ENCODE measurements at regions not wholly inside any gene's neighbourhood (a gene's known extent, or its start where the extent isn't known, plus 50 kb on each side); places are given as distances from the start of the nearest gene placed in this dataset.

DNA sequence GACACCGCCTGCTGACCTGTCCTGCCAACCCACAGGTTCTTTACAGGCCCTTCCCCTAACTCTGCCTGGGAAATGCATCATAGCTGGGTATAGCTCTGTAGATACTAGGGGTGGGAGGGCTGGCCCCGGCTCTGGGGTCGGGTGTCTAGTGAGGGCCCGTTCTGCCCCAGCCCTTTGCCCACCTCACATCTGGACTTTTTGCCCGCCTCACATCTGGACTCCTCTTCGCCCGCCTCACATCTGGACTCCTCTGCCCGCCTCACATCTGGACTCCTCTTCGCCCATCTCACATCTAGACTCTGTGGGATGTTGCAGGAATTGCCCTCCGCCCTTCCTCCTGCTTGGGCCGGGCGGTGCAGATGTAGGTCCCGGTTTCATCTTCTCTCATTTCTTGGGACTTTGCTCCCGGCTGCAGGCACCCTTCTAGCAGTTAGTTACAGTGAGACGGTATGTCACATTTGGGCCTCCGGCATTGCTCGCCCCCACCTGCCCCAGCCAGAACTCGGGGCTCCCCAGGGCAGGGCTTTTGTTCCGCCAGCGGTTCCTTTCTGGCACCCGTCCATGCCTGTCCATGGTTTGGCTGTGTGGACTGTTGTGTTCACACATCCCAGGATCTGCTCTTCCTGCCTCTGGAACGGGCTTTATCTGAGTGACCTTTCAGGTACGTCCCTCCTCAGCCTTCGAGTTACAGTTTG is 1153.7 kb downstream of the BRD1 start:
- Histone ChIP-seq H3K4me1 (ENCODE audit: control insufficient read depth in 1 of 2, low read depth in 2 of 2) (no peaks in the 10 kb centered on the region), H3K36me3 (no peaks in the 10 kb centered on the region), H3K27me3 (replicated peaks; ENCODE audit: insufficient read depth) (no peaks in the 10 kb centered on the region), H3K4me3 (no peak overlapping the region), H3K9me3 (peaks cover 8% of the 10 kb centered on the region), H3K27ac (no peak overlapping the region)
- ATAC-seq (ENCODE audit: insufficient number of reproducible peaks, low FRiP score, low read depth) (no peak), DNase-seq (ENCODE audit: low spot score) (no peak)
- TF ChIP-seq CTCF (IDR thresholded peaks at IDR 0.05): no peak

DNA sequence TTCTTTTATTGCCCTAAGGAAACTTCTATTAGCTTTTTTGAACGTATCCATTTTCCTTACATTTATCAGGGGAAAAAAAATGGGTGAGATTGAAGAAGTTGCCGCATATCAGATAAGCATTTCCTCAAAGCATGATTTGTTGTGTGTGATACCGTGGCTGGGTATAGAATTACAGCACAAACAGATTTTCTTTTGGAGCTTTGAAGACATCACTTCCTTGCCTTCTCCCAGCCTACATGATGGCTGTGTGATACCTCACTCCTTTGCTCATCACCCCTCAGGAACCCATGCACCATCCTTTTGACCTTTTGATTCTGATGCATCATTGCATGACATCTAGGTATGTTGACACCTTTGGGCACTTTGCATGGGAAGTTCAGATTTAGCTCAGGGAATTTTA is 1155.3 kb downstream of the BRD1 start:
- no peak for TF ChIP-seq CTCF (IDR thresholded peaks at IDR 0.05)
- Histone ChIP-seq H3K36me3 (no peaks in the 10 kb centered on the region), H3K27me3 (replicated peaks; ENCODE audit: insufficient read depth) (no peaks in the 10 kb centered on the region), H3K9me3 (peaks cover 8% of the 10 kb centered on the region), H3K4me3 (no peak overlapping the region), H3K27ac (no peak overlapping the region), H3K4me1 (ENCODE audit: control insufficient read depth in 1 of 2, low read depth in 2 of 2) (no peaks in the 10 kb centered on the region)
- ATAC-seq (ENCODE audit: insufficient number of reproducible peaks, low FRiP score, low read depth): no peak
- no peak for DNase-seq (ENCODE audit: low spot score)

DNA sequence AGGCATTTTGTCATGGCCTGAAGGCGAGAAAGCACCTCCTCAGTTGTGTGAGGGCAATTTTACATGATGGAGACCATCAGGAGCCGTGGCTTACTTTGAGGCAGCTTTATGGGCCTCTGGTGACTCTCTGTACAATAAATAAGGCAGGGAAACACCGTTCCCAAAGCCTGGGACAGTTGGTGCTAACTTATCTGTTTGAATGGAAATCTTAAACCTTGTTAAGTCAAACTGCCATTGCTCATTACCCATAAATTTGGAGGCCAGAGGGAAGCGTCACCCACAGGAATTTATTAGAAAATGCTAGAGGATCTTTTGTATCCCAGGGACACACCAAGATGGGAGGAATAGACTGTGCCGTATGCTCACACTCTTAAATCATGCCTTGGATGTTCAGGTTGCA is 1156.9 kb downstream of the BRD1 start:
- Histone ChIP-seq H3K36me3 (no peaks in the 10 kb centered on the region), H3K27ac (no peak overlapping the region), H3K9me3 (peaks cover 8% of the 10 kb centered on the region), H3K27me3 (replicated peaks; ENCODE audit: insufficient read depth) (no peaks in the 10 kb centered on the region), H3K4me3 (no peak overlapping the region), H3K4me1 (ENCODE audit: control insufficient read depth in 1 of 2, low read depth in 2 of 2) (no peaks in the 10 kb centered on the region)
- TF ChIP-seq CTCF (IDR thresholded peaks at IDR 0.05): no peak
- ATAC-seq (ENCODE audit: insufficient number of reproducible peaks, low FRiP score, low read depth): no peak
- DNase-seq (ENCODE audit: low spot score): no peak

- no peak for DNase-seq (ENCODE audit: low spot score)
- no peak overlapping the region for H3K4me3 ChIP-seq
- H3K36me3 ChIP-seq: no peaks in the 10 kb centered on the region
- peaks cover 8% of the 10 kb centered on the region for H3K9me3 ChIP-seq
- no peak overlapping the region for H3K27ac ChIP-seq
- no peaks in the 10 kb centered on the region for H3K4me1 ChIP-seq (ENCODE audit: control insufficient read depth in 1 of 2, low read depth in 2 of 2)
- TF ChIP-seq CTCF (IDR thresholded peaks at IDR 0.05): no peak
- ATAC-seq (ENCODE audit: insufficient number of reproducible peaks, low FRiP score, low read depth): no peak
- H3K27me3 ChIP-seq (replicated peaks; ENCODE audit: insufficient read depth): no peaks in the 10 kb centered on the region
Observed at GRCh38 chr22:48669986-48670716, 1157.5 kb downstream of the BRD1 start.

DNA sequence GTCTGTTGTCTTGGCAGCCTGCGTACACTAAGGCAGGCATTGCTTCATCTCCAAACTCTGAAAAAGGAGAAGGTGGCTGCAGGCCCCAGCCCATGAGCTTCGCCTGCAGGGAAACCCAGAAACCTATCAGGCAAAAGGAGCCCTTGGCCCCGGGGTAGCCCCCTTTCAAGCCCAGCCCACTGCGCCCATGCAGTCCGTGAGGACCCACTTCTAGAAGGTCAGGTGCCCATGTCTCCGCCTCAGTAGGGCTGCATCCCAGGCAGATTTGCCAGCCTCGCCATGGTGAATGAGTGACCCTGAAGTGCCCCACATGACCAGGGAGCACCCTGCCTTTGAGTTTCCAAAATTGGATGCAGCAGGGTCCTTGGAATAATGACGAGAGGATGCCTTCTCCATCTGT is 1158.4 kb downstream of the BRD1 start:
- DNase-seq (ENCODE audit: low spot score): no peak

More for the DNA sequence above, 1158.4 kb downstream of the BRD1 start:
- TF ChIP-seq CTCF (IDR thresholded peaks at IDR 0.05): no peak
- H3K36me3 ChIP-seq: no peaks in the 10 kb centered on the region
- no peak overlapping the region for H3K27ac ChIP-seq
- ATAC-seq (ENCODE audit: insufficient number of reproducible peaks, low FRiP score, low read depth): no peak
- no peaks in the 10 kb centered on the region for H3K27me3 ChIP-seq (replicated peaks; ENCODE audit: insufficient read depth)
- peaks cover 8% of the 10 kb centered on the region for H3K9me3 ChIP-seq
- no peaks in the 10 kb centered on the region for H3K4me1 ChIP-seq (ENCODE audit: control insufficient read depth in 1 of 2, low read depth in 2 of 2)
- no peak overlapping the region for H3K4me3 ChIP-seq
